Osteoblast (primary cell): ENCODE measurements at regions not wholly inside any gene's neighbourhood (a gene's known extent, or its start where the extent isn't known, plus 50 kb on each side); places are given as distances from the start of the nearest gene placed in this dataset.

ENCODE experiments used
- DNase-seq: peaks from one replicate; pipeline ENCODE4 v3.0.0; 2011; ENCODE audit warnings: low spot score, mixed read lengths; ENCODE audit not compliant: insufficient read length; ENCODE audit errors: missing footprints
- H2AFZ ChIP-seq: 2 replicates; pipeline ENCODE4 v1.6.0; 2011; ENCODE audit warnings: mild to moderate bottlenecking, low read length
- H3K27ac ChIP-seq: 2 replicates; pipeline ENCODE4 v1.5.1; 2011; ENCODE audit warnings: mild to moderate bottlenecking, low read depth, low read length, moderate library complexity
- H3K27me3 ChIP-seq: 2 replicates; pipeline ENCODE4 v1.6.0; 2012; ENCODE audit warnings: mild to moderate bottlenecking, control low read depth, inconsistent platforms, low read length, moderate library complexity; ENCODE audit not compliant: insufficient read depth
- H3K36me3 ChIP-seq: 2 replicates; pipeline ENCODE4 v1.5.1; 2011; ENCODE audit warnings: mild to moderate bottlenecking, low read length, control low read depth, moderate library complexity; ENCODE audit not compliant: insufficient read depth
- H3K4me1 ChIP-seq: 2 replicates; pipeline ENCODE4 v1.5.1; 2011; ENCODE audit warnings: mild to moderate bottlenecking, low read length, control low read depth, moderate library complexity; ENCODE audit not compliant: insufficient read depth
- H3K4me2 ChIP-seq: 2 replicates; pipeline ENCODE4 v1.6.0; 2011; ENCODE audit warnings: mild to moderate bottlenecking, low read length; ENCODE audit not compliant: insufficient read depth
- H3K4me3 ChIP-seq: fragments of 200-600 bp; sonication (generic); 3 replicates; pipeline ENCODE4 v1.5.1; 2012; ENCODE audit warnings: mild to moderate bottlenecking, low read length, inconsistent platforms; ENCODE audit not compliant: insufficient read depth
- H3K79me2 ChIP-seq: 2 replicates; pipeline ENCODE4 v1.6.0; 2012; ENCODE audit warnings: mild to moderate bottlenecking, low read length, control low read depth, inconsistent platforms; ENCODE audit not compliant: insufficient read depth
- H3K9me3 ChIP-seq: 2 replicates; pipeline ENCODE4 v1.5.1; 2011; ENCODE audit warnings: low read depth, low read length, control low read depth
- H4K20me1 ChIP-seq: 2 replicates; pipeline ENCODE4 v1.6.0; 2012; ENCODE audit warnings: mild to moderate bottlenecking, low read length, control low read depth; ENCODE audit not compliant: insufficient read depth
- TF ChIP-seq, protein P1 (sequence below): IDR thresholded peaks from 2 replicates; pipeline ENCODE4 v1.5.1; 2011; ENCODE audit warnings: mild to moderate bottlenecking, low read depth, low read length, moderate library complexity; ENCODE audit errors: extremely low read depth

DNA sequence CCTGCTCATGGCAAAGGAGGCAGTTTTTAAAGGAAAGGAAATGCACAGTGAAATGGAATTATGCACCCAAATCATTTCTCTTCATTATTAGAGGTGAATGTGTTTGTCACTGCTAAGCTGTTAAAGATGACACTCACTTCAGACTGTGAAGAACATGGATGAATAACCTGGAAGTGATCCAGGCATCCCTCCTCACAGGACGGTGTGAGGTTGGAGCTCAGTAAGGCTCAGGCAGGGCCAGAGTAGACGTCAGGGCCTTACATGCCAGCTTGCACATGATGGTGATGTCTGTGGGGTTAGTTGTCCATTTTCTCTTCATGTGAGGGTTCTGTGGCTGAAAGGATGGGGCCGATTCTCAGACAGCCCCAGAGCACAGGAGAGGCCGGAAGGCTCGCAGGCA lies 273.1 kb downstream of the PCNX1 start:
- Histone ChIP-seq H2AFZ (no peak overlapping the region), H3K79me2 (no peaks in the 10 kb centered on the region), H3K27me3 (no peaks in the 10 kb centered on the region), H3K9me3 (no peaks in the 10 kb centered on the region), H3K36me3 (no peaks in the 10 kb centered on the region), H3K4me3 (no peak overlapping the region), H3K4me1 (no peaks in the 10 kb centered on the region), H4K20me1 (no peaks in the 10 kb centered on the region), H3K4me2 (no peak overlapping the region), H3K27ac (no peak overlapping the region)
- no peak for DNase-seq
- TF ChIP-seq, protein P1, sequence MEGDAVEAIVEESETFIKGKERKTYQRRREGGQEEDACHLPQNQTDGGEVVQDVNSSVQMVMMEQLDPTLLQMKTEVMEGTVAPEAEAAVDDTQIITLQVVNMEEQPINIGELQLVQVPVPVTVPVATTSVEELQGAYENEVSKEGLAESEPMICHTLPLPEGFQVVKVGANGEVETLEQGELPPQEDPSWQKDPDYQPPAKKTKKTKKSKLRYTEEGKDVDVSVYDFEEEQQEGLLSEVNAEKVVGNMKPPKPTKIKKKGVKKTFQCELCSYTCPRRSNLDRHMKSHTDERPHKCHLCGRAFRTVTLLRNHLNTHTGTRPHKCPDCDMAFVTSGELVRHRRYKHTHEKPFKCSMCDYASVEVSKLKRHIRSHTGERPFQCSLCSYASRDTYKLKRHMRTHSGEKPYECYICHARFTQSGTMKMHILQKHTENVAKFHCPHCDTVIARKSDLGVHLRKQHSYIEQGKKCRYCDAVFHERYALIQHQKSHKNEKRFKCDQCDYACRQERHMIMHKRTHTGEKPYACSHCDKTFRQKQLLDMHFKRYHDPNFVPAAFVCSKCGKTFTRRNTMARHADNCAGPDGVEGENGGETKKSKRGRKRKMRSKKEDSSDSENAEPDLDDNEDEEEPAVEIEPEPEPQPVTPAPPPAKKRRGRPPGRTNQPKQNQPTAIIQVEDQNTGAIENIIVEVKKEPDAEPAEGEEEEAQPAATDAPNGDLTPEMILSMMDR = no peak

GRCh38 chr14:71181215-71182003 lies 274.1 kb downstream of the PCNX1 start:
- Histone ChIP-seq H4K20me1 (no peaks in the 10 kb centered on the region), H3K4me3 (no peak overlapping the region), H3K9me3 (no peaks in the 10 kb centered on the region), H3K36me3 (no peaks in the 10 kb centered on the region), H3K79me2 (no peaks in the 10 kb centered on the region), H3K27me3 (no peaks in the 10 kb centered on the region), H2AFZ (no peak overlapping the region), H3K4me2 (no peak overlapping the region), H3K4me1 (no peaks in the 10 kb centered on the region), H3K27ac (no peak overlapping the region)
- TF ChIP-seq, protein P1 = no peak
- DNase-seq = no peak

DNA sequence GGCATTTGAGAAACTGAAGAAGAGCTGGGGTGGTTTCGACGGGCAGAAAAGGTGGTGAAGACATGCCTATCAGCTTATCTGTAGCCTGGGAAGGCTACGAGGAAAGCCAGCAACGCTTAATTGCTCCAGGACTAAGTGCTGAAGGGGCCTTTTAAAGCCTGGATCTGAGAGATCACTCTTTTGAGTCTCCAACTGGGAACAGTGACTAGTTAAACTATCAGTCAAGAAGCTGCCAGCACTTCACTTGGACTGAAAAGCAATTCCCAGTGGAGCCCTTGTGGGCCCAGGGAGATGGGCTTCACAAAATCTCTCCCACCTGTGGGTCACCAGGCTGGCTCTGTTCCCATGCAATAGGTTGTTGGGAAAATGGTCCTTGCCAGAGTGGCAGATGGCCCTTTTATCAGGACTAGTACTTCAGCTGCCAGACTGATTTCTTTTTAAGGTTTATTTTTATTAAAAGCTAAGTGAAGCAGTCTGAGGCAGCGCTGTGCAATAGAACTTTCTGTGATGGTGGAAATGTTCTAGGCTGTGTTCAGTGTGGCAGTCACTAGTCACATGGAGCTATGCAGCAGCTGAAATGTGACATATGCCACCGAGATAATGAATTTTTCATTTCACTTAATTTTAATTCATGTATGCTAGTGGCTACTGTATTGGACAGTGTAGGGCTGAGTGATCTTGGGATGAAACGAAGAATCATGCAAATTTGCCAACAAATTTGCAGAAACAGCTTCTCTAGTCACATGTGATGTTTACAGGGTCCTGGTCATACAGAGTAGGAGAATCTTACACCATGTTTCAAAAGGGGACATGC lies 276.8 kb downstream of the PCNX1 start:
- H3K4me3 ChIP-seq = no peak overlapping the region
- H3K79me2 ChIP-seq = no peaks in the 10 kb centered on the region
- no peak for DNase-seq
- H3K9me3 ChIP-seq = no peaks in the 10 kb centered on the region
- H3K27ac ChIP-seq = no peak overlapping the region
- H3K4me2 ChIP-seq = no peak overlapping the region
- no peaks in the 10 kb centered on the region for H4K20me1 ChIP-seq
- no peaks in the 10 kb centered on the region for H3K27me3 ChIP-seq
- no peaks in the 10 kb centered on the region for H3K36me3 ChIP-seq
- TF ChIP-seq, protein P1 = no peak
- H2AFZ ChIP-seq = no peak overlapping the region
- H3K4me1 ChIP-seq = peaks cover 3% of the 10 kb centered on the region

DNA sequence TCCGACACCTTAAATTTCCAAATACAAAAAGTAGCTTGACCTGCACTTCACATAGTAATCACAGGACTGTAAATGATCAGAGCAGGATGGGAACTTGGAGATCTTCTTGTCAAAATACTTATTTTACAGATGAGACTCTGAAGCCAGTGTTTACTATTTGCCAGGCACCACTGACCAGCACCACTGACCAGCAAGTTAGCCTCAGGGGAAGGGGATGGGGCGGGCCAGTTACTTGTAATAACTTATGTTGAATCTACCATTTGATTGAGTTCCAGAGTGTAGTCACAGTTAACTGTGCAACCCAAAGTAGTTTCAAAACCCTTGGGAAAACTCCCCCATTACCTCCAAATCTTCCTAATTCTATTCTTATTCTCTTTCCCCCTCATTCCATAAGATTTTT lies 278.4 kb downstream of the PCNX1 start:
- Histone ChIP-seq H3K27me3 (no peaks in the 10 kb centered on the region), H3K9me3 (no peaks in the 10 kb centered on the region), H3K4me2 (no peak overlapping the region), H3K36me3 (no peaks in the 10 kb centered on the region), H3K79me2 (no peaks in the 10 kb centered on the region), H3K27ac (no peak overlapping the region), H2AFZ (no peak overlapping the region), H3K4me1 (peaks cover 3% of the 10 kb centered on the region), H3K4me3 (no peak overlapping the region), H4K20me1 (no peaks in the 10 kb centered on the region)
- TF ChIP-seq, protein P1 = no peak
- DNase-seq = no peak
